ENCODE measurements at regions not wholly inside any gene's neighbourhood (a gene's known extent, or its start where the extent isn't known, plus 50 kb on each side); places are given as distances from the start of the nearest gene placed in this dataset.
"Not testable (repeated sequence)": the region's sequence is repeated elsewhere in the genome, so short reads cannot be mapped to it uniquely, and the experiment has no call there.

DNA sequence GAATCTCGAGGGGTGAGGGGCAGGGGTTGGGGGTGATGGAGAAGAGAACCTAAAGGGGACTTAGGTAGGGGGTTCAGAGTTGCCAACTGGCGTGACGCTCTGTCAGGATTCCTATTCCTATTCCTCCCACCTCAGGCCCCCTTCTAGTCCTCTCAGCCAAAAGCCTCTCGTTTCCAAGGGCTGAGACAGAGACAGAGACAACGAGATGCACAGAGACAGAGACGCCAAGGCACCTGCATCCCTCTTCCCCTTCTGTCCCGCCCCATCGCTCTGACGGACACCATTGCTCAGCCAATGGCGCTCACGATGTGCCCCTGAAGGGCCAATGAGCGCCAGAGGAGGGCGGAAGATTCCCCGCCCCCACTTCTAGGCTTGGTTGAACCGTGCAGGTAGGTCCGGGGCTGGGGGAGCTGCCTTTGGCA, 129.5 kb upstream of the PLEKHM1 start:
- not testable (repeated sequence) for H3K4me3 ChIP-seq (ENCODE audit: low read depth, low read length); H3K9me3 ChIP-seq (ENCODE audit: control insufficient read depth, low read length); H3K4me2 ChIP-seq (ENCODE audit: low read length); H3K4me1 ChIP-seq; H3K36me3 ChIP-seq (ENCODE audit: control insufficient read depth, insufficient read depth, low read length); H3K9ac ChIP-seq; H3K79me2 ChIP-seq; H3K27me3 ChIP-seq (ENCODE audit: control insufficient read depth, insufficient read depth, low read length); H3K27ac ChIP-seq
- peak overlapping the region; percentile 81 for H2AFZ ChIP-seq

DNA sequence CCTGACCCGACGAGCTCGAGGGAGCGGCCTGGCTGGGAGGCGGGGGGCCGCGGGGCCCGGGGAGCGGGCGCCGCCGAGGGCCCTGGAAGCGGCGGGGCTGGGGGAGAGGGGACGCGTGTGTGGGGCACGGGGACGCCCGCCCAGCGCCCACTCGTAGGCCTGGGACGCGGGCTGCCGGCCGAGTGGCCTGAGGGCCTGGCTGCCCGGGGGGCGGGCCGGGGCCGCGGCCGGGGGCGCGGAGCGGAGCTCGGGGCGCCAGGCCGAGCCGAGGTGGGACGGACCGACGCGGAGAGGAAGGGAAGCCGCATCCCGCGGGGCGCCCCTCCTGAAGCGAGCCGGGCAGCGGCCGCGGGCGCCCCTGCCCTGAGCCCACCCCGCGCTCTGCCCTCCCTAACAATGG, 129.9 kb upstream of the PLEKHM1 start:
- not testable (repeated sequence) for H3K27me3 ChIP-seq (ENCODE audit: control insufficient read depth, insufficient read depth, low read length)

DNA sequence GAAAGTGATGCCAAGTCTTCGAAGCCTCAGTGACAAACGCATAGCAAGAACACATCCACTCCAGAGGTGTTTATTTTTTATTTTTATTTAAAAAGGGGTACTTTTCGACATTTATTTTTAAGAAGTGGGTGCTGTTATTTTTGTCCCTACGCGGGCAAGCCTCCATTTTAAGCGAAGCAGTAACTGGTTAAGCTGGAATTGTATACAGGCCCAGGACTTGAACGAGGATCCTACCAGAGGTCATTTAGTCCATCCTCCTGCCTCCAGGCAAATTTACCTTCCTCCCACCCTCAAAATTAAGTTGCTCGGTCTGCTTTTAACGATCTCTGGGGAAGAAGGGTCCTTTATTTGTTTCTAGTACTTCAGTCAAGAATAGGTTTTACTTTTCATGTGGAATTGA, 130.6 kb upstream of the PLEKHM1 start:
- H3K36me3 ChIP-seq (ENCODE audit: control insufficient read depth, insufficient read depth, low read length); H3K9me3 ChIP-seq (ENCODE audit: control insufficient read depth, low read length); H3K4me3 ChIP-seq (ENCODE audit: low read depth, low read length); H3K27ac ChIP-seq; H3K4me1 ChIP-seq; H3K9ac ChIP-seq; H2AFZ ChIP-seq; H3K4me2 ChIP-seq (ENCODE audit: low read length); H3K79me2 ChIP-seq; H3K27me3 ChIP-seq (ENCODE audit: control insufficient read depth, insufficient read depth, low read length): not testable (repeated sequence)

More for the DNA sequence above, 129.9 kb upstream of the PLEKHM1 start:
- peak overlapping the region; percentile 81 for H2AFZ ChIP-seq
- H3K27ac ChIP-seq; H3K36me3 ChIP-seq (ENCODE audit: control insufficient read depth, insufficient read depth, low read length); H3K4me3 ChIP-seq (ENCODE audit: low read depth, low read length); H3K4me1 ChIP-seq; H3K4me2 ChIP-seq (ENCODE audit: low read length); H3K9me3 ChIP-seq (ENCODE audit: control insufficient read depth, low read length); H3K79me2 ChIP-seq; H3K9ac ChIP-seq: not testable (repeated sequence)

DNA sequence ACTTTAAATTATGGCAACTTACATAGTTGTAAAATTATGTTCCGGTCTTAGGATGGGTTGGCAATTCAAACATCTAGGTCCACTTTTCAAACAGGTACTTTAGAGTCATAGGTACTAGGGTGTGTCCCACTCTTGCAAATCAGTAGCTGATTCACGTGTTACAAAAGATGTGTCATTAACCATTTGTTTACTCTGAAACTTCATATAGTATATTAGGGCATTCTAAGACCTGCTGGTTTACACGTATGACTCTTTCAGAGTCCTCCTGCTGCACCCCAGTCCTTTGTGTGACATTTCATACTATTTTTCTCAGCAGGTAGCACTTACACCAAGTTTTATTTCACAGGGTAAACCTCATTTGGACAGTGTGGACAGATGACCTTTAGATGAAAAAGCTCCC, 131.8 kb upstream of the PLEKHM1 start:
- H3K27ac ChIP-seq; H3K79me2 ChIP-seq; H3K36me3 ChIP-seq (ENCODE audit: control insufficient read depth, insufficient read depth, low read length); H3K9ac ChIP-seq; H3K27me3 ChIP-seq (ENCODE audit: control insufficient read depth, insufficient read depth, low read length); H3K4me1 ChIP-seq; H2AFZ ChIP-seq; H3K4me2 ChIP-seq (ENCODE audit: low read length); H3K4me3 ChIP-seq (ENCODE audit: low read depth, low read length); H3K9me3 ChIP-seq (ENCODE audit: control insufficient read depth, low read length): not testable (repeated sequence)

DNA sequence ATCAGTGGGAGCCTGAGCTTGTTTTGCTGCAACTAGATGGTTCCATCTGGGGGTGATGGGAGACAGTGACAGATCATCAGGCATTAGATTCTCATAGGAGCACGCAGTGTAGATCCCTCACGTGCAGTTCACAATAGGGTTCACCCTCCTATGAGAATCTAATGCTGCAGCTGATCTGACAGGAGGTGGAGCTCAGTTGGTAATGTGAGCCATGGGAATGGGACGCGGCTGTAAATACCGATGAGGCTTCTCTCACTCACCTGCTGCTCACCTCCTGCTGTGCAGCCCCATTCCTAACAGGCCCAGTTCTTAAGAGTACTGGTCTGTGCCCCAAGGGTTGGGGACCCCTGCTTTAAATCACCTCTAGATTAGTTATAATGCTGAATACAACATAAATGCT, 137.5 kb upstream of the PLEKHM1 start:
- Histone ChIP-seq H3K79me2 (peaks cover 8% of the 10 kb centered on the region), H3K36me3 (ENCODE audit: control insufficient read depth, insufficient read depth, low read length) (no peaks in the 10 kb centered on the region), H3K4me2 (ENCODE audit: low read length) (no peak overlapping the region), H3K27me3 (ENCODE audit: control insufficient read depth, insufficient read depth, low read length) (no peaks in the 10 kb centered on the region), H3K9ac (no peak overlapping the region), H3K27ac (no peak overlapping the region), H3K9me3 (ENCODE audit: control insufficient read depth, low read length) (no peaks in the 10 kb centered on the region), H2AFZ (no peak overlapping the region), H3K4me3 (ENCODE audit: low read depth, low read length) (no peak overlapping the region), H3K4me1 (peaks cover 10% of the 10 kb centered on the region)
- TF ChIP-seq CTCF (IDR thresholded peaks at IDR 0.05): no peak

- peaks cover 8% of the 10 kb centered on the region for H3K79me2 ChIP-seq
- no peak overlapping the region for H3K9ac ChIP-seq
- no peak overlapping the region for H3K4me3 ChIP-seq (ENCODE audit: low read depth, low read length)
- no peaks in the 10 kb centered on the region for H3K36me3 ChIP-seq (ENCODE audit: control insufficient read depth, insufficient read depth, low read length)
- no peak for TF ChIP-seq CTCF (IDR thresholded peaks at IDR 0.05)
- no peak overlapping the region for H3K4me2 ChIP-seq (ENCODE audit: low read length)
- H3K27me3 ChIP-seq (ENCODE audit: control insufficient read depth, insufficient read depth, low read length): no peaks in the 10 kb centered on the region
- no peak overlapping the region for H2AFZ ChIP-seq
- peaks cover 10% of the 10 kb centered on the region for H3K4me1 ChIP-seq
- no peaks in the 10 kb centered on the region for H3K9me3 ChIP-seq (ENCODE audit: control insufficient read depth, low read length)
- no peak overlapping the region for H3K27ac ChIP-seq
These were observed 141.4 kb upstream of the PLEKHM1 start for GRCh38 chr17:45631941-45632340.

DNA sequence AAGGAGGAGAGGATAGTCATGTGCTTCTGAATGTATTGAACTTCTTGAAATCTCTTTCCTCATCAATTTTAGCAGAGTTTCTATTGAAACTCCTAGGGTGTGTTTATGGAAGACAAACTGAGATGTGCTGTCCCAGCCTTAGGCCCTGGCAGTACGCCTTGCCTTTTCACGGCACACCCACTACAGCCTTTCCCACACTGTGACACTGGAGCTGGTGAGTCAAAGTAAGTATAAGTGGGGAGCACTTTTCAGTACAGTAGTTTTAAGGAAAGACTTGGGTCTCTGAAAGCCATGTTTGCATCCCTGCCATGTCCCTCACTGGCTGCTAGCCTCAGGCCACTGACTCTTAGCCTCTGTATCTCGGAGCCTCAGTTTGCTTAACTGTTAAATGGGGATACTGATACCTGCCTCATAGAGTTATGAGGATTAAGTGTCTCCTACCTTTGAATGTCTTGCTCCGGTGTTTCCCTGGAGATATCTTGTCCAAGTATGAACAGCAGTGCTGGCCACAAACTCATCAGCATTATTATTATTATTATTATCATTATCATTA, 144.7 kb upstream of the CRHR1 start:
- H3K4me3 ChIP-seq (ENCODE audit: low read depth, low read length): no peak overlapping the region
- H3K36me3 ChIP-seq (ENCODE audit: control insufficient read depth, insufficient read depth, low read length): no peaks in the 10 kb centered on the region
- H3K9me3 ChIP-seq (ENCODE audit: control insufficient read depth, low read length): no peaks in the 10 kb centered on the region
- no peak overlapping the region for H3K4me2 ChIP-seq (ENCODE audit: low read length)
- H3K27me3 ChIP-seq (ENCODE audit: control insufficient read depth, insufficient read depth, low read length): no peaks in the 10 kb centered on the region
- TF ChIP-seq CTCF (IDR thresholded peaks at IDR 0.05): no peak
- H3K4me1 ChIP-seq: no peaks in the 10 kb centered on the region
- no peak overlapping the region for H3K9ac ChIP-seq
- no peak overlapping the region for H3K27ac ChIP-seq
- no peak overlapping the region for H2AFZ ChIP-seq
- H3K79me2 ChIP-seq: no peaks in the 10 kb centered on the region
